GM23248 (cell line): ENCODE measurements at regions not wholly inside any gene's neighbourhood (a gene's known extent, or its start where the extent isn't known, plus 50 kb on each side); places are given as distances from the start of the nearest gene placed in this dataset.

ENCODE experiments used
- EZH2 ChIP-seq: fragments of 200-600 bp; sonication (generic); IDR thresholded peaks from 2 replicates; pipeline ENCODE4 v1.6.1; 2018; ENCODE audit warnings: antibody characterized with exemption, mild to moderate bottlenecking; ENCODE audit not compliant: insufficient read depth, poor library complexity, severe bottlenecking
- EZH2phosphoT487 ChIP-seq: fragments of 200-600 bp; sonication (generic); IDR thresholded peaks from 2 replicates; pipeline ENCODE4 v1.6.1; 2018; ENCODE audit warnings: antibody characterized with exemption, moderate library complexity, mild to moderate bottlenecking, low read depth; ENCODE audit not compliant: insufficient read depth

DNA sequence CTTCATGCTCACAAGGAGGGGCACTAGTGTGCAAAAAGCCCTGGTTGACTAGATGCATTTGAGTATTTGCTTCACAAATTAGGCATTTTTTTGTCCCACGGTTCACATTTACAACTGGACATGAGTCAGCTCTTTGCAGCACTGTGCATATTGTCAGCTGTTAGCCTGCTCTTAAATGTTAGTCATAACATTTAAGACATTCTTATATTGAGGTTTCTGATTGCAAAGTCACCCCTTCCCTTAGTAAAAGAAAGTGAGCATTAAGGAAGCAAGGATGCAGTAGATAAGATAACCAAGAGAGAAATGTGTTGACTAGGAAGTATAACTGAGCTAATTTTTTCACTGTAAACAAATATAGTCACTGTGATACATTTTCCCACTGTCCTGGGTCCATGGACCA lies 132.6 kb upstream of the CTTNBP2NL start:
- TF ChIP-seq EZH2 (no peak), EZH2phosphoT487 (no peak)
